IMR-90 (cell line): ENCODE measurements at regions not wholly inside any gene's neighbourhood (a gene's known extent, or its start where the extent isn't known, plus 50 kb on each side); places are given as distances from the start of the nearest gene placed in this dataset.

ENCODE experiments used
- ATAC-seq: fragments of 200-7000 bp; cut with Tn5 transposase; 2 replicates; pipeline ENCODE4 v1.9.1; 2020; ENCODE audit warnings: low read depth, mild to moderate bottlenecking, moderate library complexity
- BruUV-seq: library from RNA; stranded (reverse); fragments of 400-500 nt; replicated peaks from 2 replicates; lab custom pipeline; 2021; lab: Mats Ljungman, UMichigan
- CTCF ChIA-PET: fragments of 300-600 bp; formaldehyde crosslinking; extraction: SDS; loops from one replicate; lab custom pipeline; 2021; ENCODE audit warnings: antibody characterized with exemption; lab: Yijun Ruan, JAX
- POLR2A ChIA-PET: fragments of 300-600 bp; sonication (Branson Sonifier 250); formaldehyde crosslinking; loops from one replicate; lab custom pipeline; 2022; ENCODE audit warnings: antibody characterized with exemption; ENCODE audit not compliant: unreplicated experiment; lab: Charles Lee
- DNase-seq: peaks from one replicate; pipeline ENCODE4 v3.0.0; 2013
- H2AFZ ChIP-seq: replicated peaks from 2 replicates; pipeline ENCODE3; 2013; ENCODE audit warnings: low read length, mild to moderate bottlenecking; ENCODE audit not compliant: poor library complexity
- H2AK5ac ChIP-seq: 2 replicates; pipeline ENCODE4 v1.6.1; 2013; ENCODE audit warnings: low read depth, low read length, inconsistent platforms
- H2AK9ac ChIP-seq: replicated peaks from 2 replicates; pipeline ENCODE3; 2013; ENCODE audit warnings: mild to moderate bottlenecking, low read depth, low read length, moderate library complexity; ENCODE audit not compliant: poor library complexity
- H2BK120ac ChIP-seq: 2 replicates; pipeline ENCODE4 v1.6.1; 2013; ENCODE audit warnings: low read depth, low read length, inconsistent platforms
- H2BK15ac ChIP-seq: 3 replicates; pipeline ENCODE4 v1.6.1; 2013; ENCODE audit warnings: low read depth, low read length, inconsistent platforms
- H2BK20ac ChIP-seq: 2 replicates; pipeline ENCODE4 v1.6.1; 2013; ENCODE audit warnings: low read depth, mild to moderate bottlenecking, inconsistent platforms, low read length, moderate library complexity
- H2BK5ac ChIP-seq: 2 replicates; pipeline ENCODE4 v1.6.1; 2013; ENCODE audit warnings: mild to moderate bottlenecking, low read depth, low read length, inconsistent platforms; ENCODE audit not compliant: poor library complexity, severe bottlenecking
- H3K14ac ChIP-seq: replicated peaks from 2 replicates; pipeline ENCODE4 v1.6.1; 2013; ENCODE audit warnings: low read depth, low read length, inconsistent platforms
- H3K18ac ChIP-seq: 2 replicates; pipeline ENCODE4 v1.6.1; 2013; ENCODE audit warnings: low read depth, low read length, control low read depth
- H3K23ac ChIP-seq: 2 replicates; pipeline ENCODE4 v1.6.1; 2013; ENCODE audit warnings: low read depth, low read length, inconsistent platforms
- H3K27ac ChIP-seq: 2 replicates; pipeline ENCODE4 v1.5.1; 2013; ENCODE audit warnings: mild to moderate bottlenecking, control low read depth, low read length; ENCODE audit not compliant: insufficient read depth
- H3K27me3 ChIP-seq: 2 replicates; pipeline ENCODE4 v1.6.1; 2013; ENCODE audit warnings: low read length; ENCODE audit not compliant: control insufficient read depth, insufficient read depth
- H3K36me3 ChIP-seq: 2 replicates; pipeline ENCODE4 v1.6.1; 2013; ENCODE audit warnings: low read length, mixed read lengths; ENCODE audit not compliant: control insufficient read depth, insufficient read depth
- H3K4ac ChIP-seq: 2 replicates; pipeline ENCODE4 v1.6.1; 2013; ENCODE audit warnings: low read depth, low read length, inconsistent platforms
- H3K4me1 ChIP-seq: 2 replicates; pipeline ENCODE4 v1.6.1; 2013; ENCODE audit warnings: low read length, mixed read lengths; ENCODE audit not compliant: control insufficient read depth, insufficient read depth
- H3K4me2 ChIP-seq: 2 replicates; pipeline ENCODE4 v1.6.1; 2013; ENCODE audit warnings: low read depth, mild to moderate bottlenecking, control low read depth, low read length, moderate library complexity
- H3K4me3 ChIP-seq: 2 replicates; pipeline ENCODE4 v1.5.1; 2013; ENCODE audit warnings: low read depth, mild to moderate bottlenecking, control low read depth, low read length, moderate library complexity; ENCODE audit not compliant: insufficient read depth
- H3K56ac ChIP-seq: 2 replicates; pipeline ENCODE4 v1.6.1; 2013; ENCODE audit warnings: low read length, inconsistent platforms; ENCODE audit not compliant: insufficient read depth; ENCODE audit errors: extremely low read depth
- H3K79me1 ChIP-seq, 2 experiments: 2 replicates each; pipeline ENCODE4 v1.6.1; 2013; ENCODE audit warnings: low read length in 2 of 2, inconsistent platforms in 1 of 2, low read depth in 1 of 2
- H3K9ac ChIP-seq: 2 replicates; pipeline ENCODE4 v1.6.1; 2013; ENCODE audit warnings: low read depth, low read length, control low read depth
- H3K9me1 ChIP-seq: 2 replicates; pipeline ENCODE4 v1.6.1; 2013; ENCODE audit warnings: low read length, inconsistent platforms; ENCODE audit not compliant: insufficient read depth
- H3K9me3 ChIP-seq: 2 replicates; pipeline ENCODE4 v1.6.1; 2013; ENCODE audit warnings: low read length; ENCODE audit not compliant: control insufficient read depth, insufficient read depth
- H4K20me1 ChIP-seq: 2 replicates; pipeline ENCODE4 v1.6.1; 2013; ENCODE audit warnings: low read length, inconsistent platforms; ENCODE audit not compliant: insufficient read depth
- H4K5ac ChIP-seq: 2 replicates; pipeline ENCODE4 v1.6.1; 2013; ENCODE audit warnings: mild to moderate bottlenecking, low read depth, low read length, control low read depth
- H4K8ac ChIP-seq, 2 experiments: 2 replicates each; pipeline ENCODE4 v1.6.1; 2013; ENCODE audit warnings: low read depth in 2 of 2, low read length in 2 of 2, control low read depth in 1 of 2, inconsistent platforms in 1 of 2
- H4K91ac ChIP-seq: 2 replicates; pipeline ENCODE4 v1.6.1; 2013; ENCODE audit warnings: low read depth, low read length, inconsistent platforms; ENCODE audit not compliant: insufficient read depth
- BHLHE40 ChIP-seq: fragments of 150-350 bp; IDR thresholded peaks from 2 replicates; pipeline ENCODE4 v1.6.1; 2016; ENCODE audit warnings: mild to moderate bottlenecking, low read depth, low read length
- CEBPB ChIP-seq: IDR thresholded peaks from 2 replicates; pipeline ENCODE4 v1.6.1; 2012; ENCODE audit warnings: low read depth, low read length, improper control_type of control experiment
- CHD1 ChIP-seq: IDR thresholded peaks from 2 replicates; pipeline ENCODE4 v1.6.1; 2012; ENCODE audit warnings: low read depth, low read length, improper control_type of control experiment
- FOS ChIP-seq: fragments of 150-350 bp; IDR thresholded peaks from 2 replicates; pipeline ENCODE4 v1.6.1; 2016; ENCODE audit warnings: low read depth, low read length
- MAFK ChIP-seq: IDR thresholded peaks from 2 replicates; pipeline ENCODE4 v1.6.1; 2012; ENCODE audit warnings: low read depth, low read length, improper control_type of control experiment
- MXI1 ChIP-seq: IDR thresholded peaks from 2 replicates; pipeline ENCODE4 v1.6.1; 2012; ENCODE audit warnings: low read depth, mild to moderate bottlenecking, low read length, moderate library complexity, borderline replicate concordance
- NFE2L2 ChIP-seq: fragments of 150-350 bp; IDR thresholded peaks from 2 replicates; pipeline ENCODE4 v1.6.1; 2016; ENCODE audit warnings: low read depth, mild to moderate bottlenecking, low read length
- POLR2A ChIP-seq: IDR thresholded peaks from 2 replicates; pipeline ENCODE4 v1.6.1; 2012; ENCODE audit warnings: mild to moderate bottlenecking, low read depth, low read length
- RCOR1 ChIP-seq: IDR thresholded peaks from 2 replicates; pipeline ENCODE4 v1.6.1; 2012; ENCODE audit warnings: mild to moderate bottlenecking, low read length, improper control_type of control experiment; ENCODE audit not compliant: insufficient replicate concordance
- SMC3 ChIP-seq: fragments of 150-350 bp; IDR thresholded peaks from 2 replicates; pipeline ENCODE4 v1.6.1; 2016; ENCODE audit warnings: low read depth, mild to moderate bottlenecking, antibody characterized with exemption, low read length, moderate library complexity
- dilution Hi-C: fragments of 300-500 bp; cut with HindIII; formaldehyde crosslinking; loops from one replicate; pipeline ENCODE4 v1.14.3; 2018; ENCODE audit warnings: low sequenced_read_pairs; ENCODE audit not compliant: unreplicated experiment
- in situ Hi-C: fragments of 300-500 bp; cut with MboI; formaldehyde crosslinking; loops from 3 replicates; pipeline ENCODE4 v1.14.3; 2019; ENCODE audit warnings: low sequenced_read_pairs, inconsistent platforms, mixed read lengths
- intact Hi-C: fragments of 100-400 bp; cut with micrococcal nuclease; formaldehyde crosslinking; loops from 2 replicates; pipeline ENCODE4 v1.10.0; 2022
- TF ChIP-seq, protein P1 (sequence below): conservative IDR thresholded peaks from 2 replicates; pipeline ENCODE4 v1.5.1; 2012; ENCODE audit warnings: mild to moderate bottlenecking, low read depth, low read length, improper control_type of control experiment
- TF ChIP-seq, protein P2 (sequence below): fragments of 150-350 bp; IDR thresholded peaks from 2 replicates; pipeline ENCODE4 v1.6.1; 2017; ENCODE audit warnings: mild to moderate bottlenecking, antibody characterized with exemption, low read length, low read depth

DNA sequence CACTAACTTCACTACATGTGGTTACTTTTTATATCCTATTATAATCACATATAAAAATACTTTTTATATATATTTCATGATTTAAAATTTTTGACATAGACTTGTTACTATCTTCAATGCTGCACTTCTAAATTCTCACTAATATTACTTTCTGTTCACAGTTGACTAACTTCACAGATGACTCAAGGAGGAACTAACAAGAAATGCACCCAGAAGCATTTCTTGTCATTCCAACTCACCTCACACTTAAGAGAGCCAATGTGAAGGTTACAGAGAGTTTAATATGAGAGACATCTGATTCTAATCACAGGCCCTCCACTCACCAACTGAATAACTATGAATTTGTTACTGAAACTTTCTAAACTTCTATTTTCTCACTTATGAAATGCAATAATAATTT lies 399.8 kb upstream of the SLC8A1 start:
- POLR2A ChIA-PET: no interaction called here
- no peak for TF ChIP-seq SMC3
- TF ChIP-seq, protein P1, sequence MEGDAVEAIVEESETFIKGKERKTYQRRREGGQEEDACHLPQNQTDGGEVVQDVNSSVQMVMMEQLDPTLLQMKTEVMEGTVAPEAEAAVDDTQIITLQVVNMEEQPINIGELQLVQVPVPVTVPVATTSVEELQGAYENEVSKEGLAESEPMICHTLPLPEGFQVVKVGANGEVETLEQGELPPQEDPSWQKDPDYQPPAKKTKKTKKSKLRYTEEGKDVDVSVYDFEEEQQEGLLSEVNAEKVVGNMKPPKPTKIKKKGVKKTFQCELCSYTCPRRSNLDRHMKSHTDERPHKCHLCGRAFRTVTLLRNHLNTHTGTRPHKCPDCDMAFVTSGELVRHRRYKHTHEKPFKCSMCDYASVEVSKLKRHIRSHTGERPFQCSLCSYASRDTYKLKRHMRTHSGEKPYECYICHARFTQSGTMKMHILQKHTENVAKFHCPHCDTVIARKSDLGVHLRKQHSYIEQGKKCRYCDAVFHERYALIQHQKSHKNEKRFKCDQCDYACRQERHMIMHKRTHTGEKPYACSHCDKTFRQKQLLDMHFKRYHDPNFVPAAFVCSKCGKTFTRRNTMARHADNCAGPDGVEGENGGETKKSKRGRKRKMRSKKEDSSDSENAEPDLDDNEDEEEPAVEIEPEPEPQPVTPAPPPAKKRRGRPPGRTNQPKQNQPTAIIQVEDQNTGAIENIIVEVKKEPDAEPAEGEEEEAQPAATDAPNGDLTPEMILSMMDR: no peak
- TF ChIP-seq FOS: no peak
- TF ChIP-seq BHLHE40: no peak
- TF ChIP-seq MXI1: no peak
- TF ChIP-seq, protein P2, sequence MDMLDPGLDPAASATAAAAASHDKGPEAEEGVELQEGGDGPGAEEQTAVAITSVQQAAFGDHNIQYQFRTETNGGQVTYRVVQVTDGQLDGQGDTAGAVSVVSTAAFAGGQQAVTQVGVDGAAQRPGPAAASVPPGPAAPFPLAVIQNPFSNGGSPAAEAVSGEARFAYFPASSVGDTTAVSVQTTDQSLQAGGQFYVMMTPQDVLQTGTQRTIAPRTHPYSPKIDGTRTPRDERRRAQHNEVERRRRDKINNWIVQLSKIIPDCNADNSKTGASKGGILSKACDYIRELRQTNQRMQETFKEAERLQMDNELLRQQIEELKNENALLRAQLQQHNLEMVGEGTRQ: no peak
- no peak for TF ChIP-seq CEBPB
- TF ChIP-seq RCOR1: no peak
- no peak for TF ChIP-seq NFE2L2
- TF ChIP-seq POLR2A: no peak
- TF ChIP-seq CHD1: no peak
- TF ChIP-seq MAFK: no peak
- dilution Hi-C loops: no loop called here

More for the DNA sequence above, 399.8 kb upstream of the SLC8A1 start:
- no peaks in the 10 kb centered on the region for H3K27me3 ChIP-seq
- H2BK120ac ChIP-seq: no peak overlapping the region
- intact Hi-C loops (no loop called here), in situ Hi-C loops (no loop called here)
- no peak overlapping the region for H3K23ac ChIP-seq
- no peak overlapping the region for H2BK15ac ChIP-seq
- no peaks in the 10 kb centered on the region for H3K9me3 ChIP-seq
- no peak overlapping the region for H3K56ac ChIP-seq
- no TSS peak for BruUV-seq
- no peak overlapping the region for H2AK5ac ChIP-seq
- no peaks in the 10 kb centered on the region for H3K9me1 ChIP-seq
- H3K36me3 ChIP-seq: no peaks in the 10 kb centered on the region
- no peak overlapping the region for H2AFZ ChIP-seq
- no peaks in the 10 kb centered on the region for H3K4me1 ChIP-seq
- ATAC-seq (no peak), DNase-seq (no peak)
- no peaks in the 10 kb centered on the region for H3K79me1 ChIP-seq
- H3K9ac ChIP-seq: no peak overlapping the region
- H3K27ac ChIP-seq: no peak overlapping the region
- no peak overlapping the region for H4K8ac ChIP-seq
- no peak overlapping the region for H4K5ac ChIP-seq
- H3K4me2 ChIP-seq: no peak overlapping the region
- no peak overlapping the region for H3K4me3 ChIP-seq
- no peak overlapping the region for H3K14ac ChIP-seq
- H3K4ac ChIP-seq: no peak overlapping the region
- H4K20me1 ChIP-seq: no peaks in the 10 kb centered on the region
- H4K91ac ChIP-seq: no peak overlapping the region
- H2BK5ac ChIP-seq: no peak overlapping the region
- H3K18ac ChIP-seq: no peak overlapping the region
- CTCF ChIA-PET: interaction anchor here (0.6 kb wide), 1 partner anchor 698 kb away, joined by 3 read pairs; no protein-coding TSS in a partner anchor
- H2AK9ac ChIP-seq: no peak overlapping the region
- no peak overlapping the region for H2BK20ac ChIP-seq
